CD14-positive monocyte (primary cell): ENCODE measurements at regions not wholly inside any gene's neighbourhood (a gene's known extent, or its start where the extent isn't known, plus 50 kb on each side); places are given as distances from the start of the nearest gene placed in this dataset.

Experiments
- DNase-seq, 3 donors: peaks; one replicate each; pipeline ENCODE4 v3.0.0-alpha.2; 2011 to 2022
- H2AFZ ChIP-seq: 2 replicates; pipeline ENCODE4 v1.6.0; 2012; ENCODE audit warnings: mild to moderate bottlenecking, low read depth, low read length, inconsistent platforms; ENCODE audit not compliant: insufficient read depth, poor library complexity, severe bottlenecking
- H3K27ac ChIP-seq, 2 donors: 1 replicate in 1 of 2; 2 replicates in 1 of 2; pipeline ENCODE4 v1.5.1; 2012 to 2013; ENCODE audit warnings: low read length in 2 of 2, control low read depth in 1 of 2, inconsistent platforms in 1 of 2, low read depth in 1 of 2, mild to moderate bottlenecking in 1 of 2
- H3K27me3 ChIP-seq, 2 donors: one replicate each; pipeline versions ENCODE4 v1.6.0 to v1.6.1; 2011 to 2013; ENCODE audit warnings: low read length in 2 of 2; ENCODE audit not compliant: control insufficient read depth in 2 of 2, insufficient read depth in 2 of 2
- H3K36me3 ChIP-seq, 2 donors: replicated peaks in 1 of 2; 1 replicate in 1 of 2; 2 replicates in 1 of 2; pipeline versions ENCODE4 v1.5.1 to v1.6.1; 2012 to 2013; ENCODE audit warnings: low read length in 2 of 2, control low read depth in 1 of 2, inconsistent platforms in 1 of 2, mild to moderate bottlenecking in 1 of 2; ENCODE audit not compliant: insufficient read depth in 2 of 2, control insufficient read depth in 1 of 2
- H3K4me1 ChIP-seq, 2 donors: 1 replicate in 1 of 2; 2 replicates in 1 of 2; pipeline versions ENCODE4 v1.5.1 to v1.6.1; 2012 to 2013; ENCODE audit warnings: low read length in 2 of 2, control low read depth in 1 of 2, inconsistent platforms in 1 of 2, mild to moderate bottlenecking in 1 of 2, moderate library complexity in 1 of 2; ENCODE audit not compliant: insufficient read depth in 2 of 2, control insufficient read depth in 1 of 2
- H3K4me2 ChIP-seq: replicated peaks from 2 replicates; pipeline ENCODE3; 2012; ENCODE audit warnings: low read length, moderate library complexity, mild to moderate bottlenecking; ENCODE audit not compliant: poor library complexity, severe bottlenecking; ENCODE audit errors: extremely low read depth
- H3K4me3 ChIP-seq, 3 experiments: fragments of 200-600 bp in 1 of 3; sonication (generic) in 1 of 3; replicated peaks in 1 of 3; 1 replicate in 2 of 3; 2 replicates in 1 of 3; pipeline ENCODE4 v1.5.1; 2011 to 2013; ENCODE audit warnings: low read length in 3 of 3, mild to moderate bottlenecking in 3 of 3, control low read depth in 2 of 3, low read depth in 2 of 3, inconsistent platforms in 1 of 3, moderate library complexity in 1 of 3
- H3K79me2 ChIP-seq: 2 replicates; pipeline ENCODE4 v1.6.0; 2012; ENCODE audit warnings: mild to moderate bottlenecking, control low read depth, inconsistent platforms, low read length, moderate library complexity; ENCODE audit not compliant: insufficient read depth
- H3K9ac ChIP-seq: 2 replicates; pipeline ENCODE4 v1.6.0; 2017; ENCODE audit warnings: low read length, mild to moderate bottlenecking; ENCODE audit not compliant: insufficient read depth, poor library complexity, severe bottlenecking
- H3K9me3 ChIP-seq, 2 donors: replicated peaks in 1 of 2; 1 replicate in 1 of 2; 2 replicates in 1 of 2; pipeline versions ENCODE4 v1.5.1 to v1.6.1; 2012 to 2013; ENCODE audit warnings: low read length in 2 of 2, control low read depth in 1 of 2; ENCODE audit not compliant: control insufficient read depth in 1 of 2, insufficient read depth in 1 of 2
- H4K20me1 ChIP-seq: 2 replicates; pipeline ENCODE4 v1.6.0; 2012; ENCODE audit warnings: mild to moderate bottlenecking, low read length, control low read depth, moderate library complexity; ENCODE audit not compliant: insufficient read depth
- H3K27ac Mint-ChIP-seq, 7 donors: one replicate each; pipeline ENCODE4 v1.8.0; 2020; ENCODE audit warnings: mild to moderate bottlenecking in 7 of 7, mixed read lengths in 7 of 7, moderate library complexity in 6 of 7, inconsistent platforms in 2 of 7
- H3K27me3 Mint-ChIP-seq, 3 donors: one replicate each; pipeline ENCODE4 v1.8.0; 2021 to 2022; ENCODE audit warnings: low read depth in 3 of 3, mild to moderate bottlenecking in 3 of 3, mixed read lengths in 3 of 3, moderate library complexity in 3 of 3, inconsistent platforms in 1 of 3
- H3K36me3 Mint-ChIP-seq, 2 donors: one replicate each; pipeline ENCODE4 v1.8.0; 2020; ENCODE audit warnings: mixed read lengths in 2 of 2, inconsistent platforms in 1 of 2, mild to moderate bottlenecking in 1 of 2
- H3K4me1 Mint-ChIP-seq: one replicate; pipeline ENCODE4 v1.8.0; 2020; ENCODE audit warnings: mild to moderate bottlenecking, mixed read lengths
- H3K4me3 Mint-ChIP-seq, 2 donors: one replicate each; pipeline ENCODE4 v1.8.0; 2020; ENCODE audit warnings: mild to moderate bottlenecking in 2 of 2, mixed read lengths in 2 of 2, moderate library complexity in 1 of 2
- H3K9me3 Mint-ChIP-seq, 7 donors: one replicate each; pipeline ENCODE4 v1.8.0; 2020 to 2022; ENCODE audit warnings: mixed read lengths in 7 of 7, mild to moderate bottlenecking in 6 of 7, moderate library complexity in 6 of 7, inconsistent platforms in 2 of 7
- CTCF ChIP-seq: fragments of 200-600 bp; IDR thresholded peaks from one replicate; pipeline ENCODE4 v1.8.0; 2022; ENCODE audit warnings: antibody characterized with exemption, mild to moderate bottlenecking
- WGBS: methylation state at CpG from one replicate; pipeline ENCODE4 v1.1.5; 2013; ENCODE audit warnings: missing lambda C conversion rate; ENCODE audit not compliant: insufficient coverage; 5-methylcytosine and 5-hydroxymethylcytosine counted together
- intact Hi-C, 2 donors: fragments of 100-400 bp; cut with micrococcal nuclease; formaldehyde crosslinking; loops; one replicate each; pipeline versions ENCODE4 v1.15.0 to v1.15.1; 2023

GRCh38 chr20:11130554-11131166 is 456.9 kb upstream of the JAG1 start:
- Histone ChIP-seq H2AFZ (no peak overlapping the region), H3K9me3 (no peaks in the 10 kb centered on the region), H3K4me1 (no peaks in the 10 kb centered on the region), H3K4me2 (no peak overlapping the region), H3K27ac (no peak overlapping the region), H3K36me3 (no peaks in the 10 kb centered on the region), H3K4me3 (no peak overlapping the region), H3K9ac (no peak overlapping the region), H3K79me2 (no peaks in the 10 kb centered on the region), H3K27me3 (no peaks in the 10 kb centered on the region), H4K20me1 (no peaks in the 10 kb centered on the region)
- H3K4me3 Mint-ChIP-seq: no peak overlapping the region
- no peaks in the 10 kb centered on the region for H3K36me3 Mint-ChIP-seq
- peaks cover 0 to 3% (median 0%) of the 10 kb centered on the region in 3 donors for H3K27me3 Mint-ChIP-seq
- H3K4me1 Mint-ChIP-seq: no peaks in the 10 kb centered on the region
- intact Hi-C loops: no loop called here
- DNase-seq: no peak
- peaks cover 0 to 4% (median 3%) of the 10 kb centered on the region in 7 donors for H3K9me3 Mint-ChIP-seq
- WGBS: no CpG with 5 or more reads among the region's 1 CpG
- H3K27ac Mint-ChIP-seq: no peak overlapping the region
- no peak for TF ChIP-seq CTCF

- intact Hi-C loops: no loop called here
- no peaks in the 10 kb centered on the region for H3K9me3 ChIP-seq
- no peaks in the 10 kb centered on the region for H3K36me3 Mint-ChIP-seq
- no peak overlapping the region for H3K4me2 ChIP-seq
- no peaks in the 10 kb centered on the region for H3K27me3 ChIP-seq
- no peak for TF ChIP-seq CTCF
- H3K4me3 Mint-ChIP-seq: no peak overlapping the region
- H3K27ac Mint-ChIP-seq: no peak overlapping the region
- no peak overlapping the region for H3K9ac ChIP-seq
- peaks cover 0 to 3% (median under 1%) of the 10 kb centered on the region in 3 donors for H3K27me3 Mint-ChIP-seq
- H3K4me1 ChIP-seq: no peaks in the 10 kb centered on the region
- H2AFZ ChIP-seq: no peak overlapping the region
- no peaks in the 10 kb centered on the region for H4K20me1 ChIP-seq
- DNase-seq: no peak
- no peak overlapping the region for H3K4me3 ChIP-seq
- 80% methylated on average over 2 of the region's 3 CpGs for WGBS
- H3K36me3 ChIP-seq: no peaks in the 10 kb centered on the region
- peaks cover 0 to 4% (median 2%) of the 10 kb centered on the region in 7 donors for H3K9me3 Mint-ChIP-seq
- no peaks in the 10 kb centered on the region for H3K79me2 ChIP-seq
- H3K27ac ChIP-seq: no peak overlapping the region
- no peaks in the 10 kb centered on the region for H3K4me1 Mint-ChIP-seq
Measured at GRCh38 chr20:11132819-11133415, 459.1 kb upstream of the JAG1 start.
